OCI-LY7 (cell line): ENCODE measurements at regions not wholly inside any gene's neighbourhood (a gene's known extent, or its start where the extent isn't known, plus 50 kb on each side); places are given as distances from the start of the nearest gene placed in this dataset.

Experiments used
- CTCF ChIP-seq: fragments of 200-600 bp; sonication (generic); conservative IDR thresholded peaks from 2 replicates; pipeline ENCODE4 v1.5.1; 2014; ENCODE audit warnings: mild to moderate bottlenecking, antibody characterized with exemption, low read length, moderate library complexity, mixed read lengths
- EZH2phosphoT487 ChIP-seq: fragments of 200-600 bp; sonication (generic); IDR thresholded peaks from 2 replicates; pipeline ENCODE4 v1.6.1; 2018; ENCODE audit warnings: low read depth, borderline replicate concordance, mild to moderate bottlenecking, mixed run types, antibody characterized with exemption, low read length, moderate library complexity, mixed read lengths

GRCh38 chrX:93259029-93259428, 414.3 kb downstream of the NAP1L3 start:
- TF ChIP-seq CTCF, result no peak
- TF ChIP-seq EZH2phosphoT487, result no peak
